ENCODE measurements at regions not wholly inside any gene's neighbourhood (a gene's known extent, or its start where the extent isn't known, plus 50 kb on each side); places are given as distances from the start of the nearest gene placed in this dataset.

DNA sequence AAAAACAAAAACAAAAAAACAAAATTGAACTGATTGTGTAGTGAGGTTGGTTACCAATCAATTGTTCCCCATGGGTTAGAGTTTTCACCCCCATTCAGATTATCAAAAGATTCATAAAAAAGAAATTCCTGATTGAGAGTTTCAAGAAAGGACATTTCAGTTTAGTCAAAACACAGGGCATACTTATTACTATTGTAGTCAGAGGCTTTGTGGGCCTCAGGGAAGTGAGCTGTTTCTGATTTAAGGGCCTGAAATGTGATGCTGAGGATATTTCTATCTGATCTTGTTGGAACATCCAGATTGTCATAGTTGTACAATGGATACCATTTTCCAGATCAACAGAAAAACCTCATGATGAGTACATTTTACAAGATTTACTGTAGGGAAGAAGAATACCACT lies 368.1 kb upstream of the NETO1 start:
- DNase-seq (ENCODE audit: low spot score) (no peak), ATAC-seq (ENCODE audit: low FRiP score) (no peak)
- TF ChIP-seq, protein P1, sequence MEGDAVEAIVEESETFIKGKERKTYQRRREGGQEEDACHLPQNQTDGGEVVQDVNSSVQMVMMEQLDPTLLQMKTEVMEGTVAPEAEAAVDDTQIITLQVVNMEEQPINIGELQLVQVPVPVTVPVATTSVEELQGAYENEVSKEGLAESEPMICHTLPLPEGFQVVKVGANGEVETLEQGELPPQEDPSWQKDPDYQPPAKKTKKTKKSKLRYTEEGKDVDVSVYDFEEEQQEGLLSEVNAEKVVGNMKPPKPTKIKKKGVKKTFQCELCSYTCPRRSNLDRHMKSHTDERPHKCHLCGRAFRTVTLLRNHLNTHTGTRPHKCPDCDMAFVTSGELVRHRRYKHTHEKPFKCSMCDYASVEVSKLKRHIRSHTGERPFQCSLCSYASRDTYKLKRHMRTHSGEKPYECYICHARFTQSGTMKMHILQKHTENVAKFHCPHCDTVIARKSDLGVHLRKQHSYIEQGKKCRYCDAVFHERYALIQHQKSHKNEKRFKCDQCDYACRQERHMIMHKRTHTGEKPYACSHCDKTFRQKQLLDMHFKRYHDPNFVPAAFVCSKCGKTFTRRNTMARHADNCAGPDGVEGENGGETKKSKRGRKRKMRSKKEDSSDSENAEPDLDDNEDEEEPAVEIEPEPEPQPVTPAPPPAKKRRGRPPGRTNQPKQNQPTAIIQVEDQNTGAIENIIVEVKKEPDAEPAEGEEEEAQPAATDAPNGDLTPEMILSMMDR (IDR thresholded peaks at IDR 0.05) = no peak

DNA sequence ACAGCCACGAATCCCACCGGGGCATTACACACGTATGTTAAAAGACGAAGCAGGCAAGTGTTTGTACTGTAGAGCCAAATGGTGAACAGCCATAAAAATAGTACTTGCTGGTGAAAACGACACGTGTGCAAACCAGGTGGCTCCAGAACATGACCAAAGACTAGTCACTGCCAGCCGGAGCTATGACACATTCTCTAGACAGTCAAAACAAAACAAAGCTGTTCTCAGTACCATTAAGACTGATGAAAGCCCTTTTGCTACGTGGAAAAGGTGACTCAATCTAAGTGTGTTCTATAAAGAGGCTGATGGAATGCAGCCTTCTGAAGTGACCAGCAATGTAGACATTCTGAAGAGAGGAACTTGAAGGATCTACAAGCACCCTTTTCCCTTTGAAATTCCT lies 367.7 kb upstream of the NETO1 start:
- no peak for ATAC-seq (ENCODE audit: low FRiP score)

DNA sequence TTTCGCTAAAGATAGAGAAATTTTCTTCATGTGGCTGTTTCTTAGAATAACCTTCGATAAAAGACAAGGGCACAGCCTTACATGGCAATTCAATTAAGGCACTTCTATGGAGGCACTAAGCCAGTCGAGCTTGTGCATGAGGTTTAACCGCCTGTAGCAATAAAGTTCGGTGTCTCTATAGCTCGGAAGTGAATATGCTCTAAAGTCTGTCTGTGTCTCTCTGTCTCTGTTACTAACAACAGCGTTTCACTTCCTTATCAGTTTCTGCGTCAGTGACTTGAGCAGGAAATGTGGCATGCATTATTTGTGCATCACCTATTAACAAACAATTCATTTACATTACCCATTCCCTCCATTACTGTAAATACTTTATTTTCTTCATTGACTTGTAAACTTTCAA lies 365.1 kb upstream of the NETO1 start:
- ATAC-seq (ENCODE audit: low FRiP score) = no peak

More for the DNA sequence above, 367.7 kb upstream of the NETO1 start:
- TF ChIP-seq, protein P1 (IDR thresholded peaks at IDR 0.05) = no peak
- DNase-seq (ENCODE audit: low spot score) = no peak

DNA sequence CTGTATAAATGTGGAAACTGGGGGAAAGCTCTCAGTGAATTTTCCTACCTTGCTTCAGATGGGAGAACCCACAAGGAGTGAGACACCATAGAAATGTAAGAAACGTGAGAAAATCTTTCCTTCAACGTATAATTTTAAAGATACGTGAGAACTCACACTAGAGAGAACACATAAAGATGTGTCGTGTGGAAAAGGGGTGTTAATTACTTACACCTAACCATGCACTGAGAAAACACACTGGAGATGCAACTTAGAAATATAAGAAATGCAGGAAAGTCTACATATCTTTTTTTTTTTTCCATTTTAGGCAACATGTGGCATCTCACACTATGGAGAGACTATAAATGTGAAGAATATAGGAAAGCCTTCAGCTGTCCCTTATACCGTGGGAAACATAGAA lies 352.9 kb upstream of the NETO1 start:
- DNase-seq (ENCODE audit: low spot score) (no peak), ATAC-seq (ENCODE audit: low FRiP score) (no peak)
- TF ChIP-seq, protein P1 (IDR thresholded peaks at IDR 0.05) = no peak

More for the DNA sequence above, 365.1 kb upstream of the NETO1 start:
- DNase-seq (ENCODE audit: low spot score) = no peak
- TF ChIP-seq, protein P1 (IDR thresholded peaks at IDR 0.05) = no peak

DNA sequence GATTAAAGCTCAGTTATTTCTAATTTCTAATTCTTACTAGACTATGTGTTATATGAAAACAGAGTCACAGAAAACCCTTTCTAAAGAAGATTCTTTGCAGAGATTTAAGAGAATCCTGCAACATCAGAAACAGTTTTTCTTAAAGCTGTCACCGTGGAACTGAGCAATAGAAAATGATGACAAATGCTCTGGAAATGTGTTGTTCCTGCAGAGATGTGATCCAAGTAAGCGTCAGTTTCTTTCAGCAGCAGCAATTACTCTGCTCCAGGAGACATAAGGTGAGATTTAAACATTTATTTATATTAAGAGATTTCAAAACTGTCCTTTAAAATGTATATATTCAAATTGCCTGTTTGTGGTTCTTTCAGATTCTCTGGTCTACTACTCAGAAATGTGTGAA lies 350.5 kb upstream of the NETO1 start:
- ATAC-seq (ENCODE audit: low FRiP score) (no peak), DNase-seq (ENCODE audit: low spot score) (no peak)
- TF ChIP-seq, protein P1 (IDR thresholded peaks at IDR 0.05) = no peak

DNA sequence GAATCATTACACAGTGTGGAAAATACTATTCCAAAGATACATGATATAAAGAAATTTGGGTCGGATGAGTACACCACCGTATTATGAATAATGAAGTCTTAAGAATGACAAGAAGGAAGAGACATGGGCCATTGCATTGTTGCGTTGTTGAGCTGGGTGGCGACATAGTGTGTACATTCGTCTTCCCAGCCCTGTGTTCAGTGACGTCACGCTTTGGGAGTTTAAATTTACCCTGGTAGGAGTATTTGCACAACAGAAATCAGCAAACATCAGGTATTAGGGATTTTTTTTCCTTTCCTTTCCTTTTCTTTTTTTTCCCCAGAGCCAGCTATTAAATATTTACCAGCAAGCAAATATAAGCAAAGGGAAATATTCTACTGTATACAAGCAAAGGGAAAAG lies 347.2 kb upstream of the NETO1 start:
- TF ChIP-seq, protein P1 (IDR thresholded peaks at IDR 0.05) = no peak
- ATAC-seq (ENCODE audit: low FRiP score) (no peak), DNase-seq (ENCODE audit: low spot score) (no peak)

DNA sequence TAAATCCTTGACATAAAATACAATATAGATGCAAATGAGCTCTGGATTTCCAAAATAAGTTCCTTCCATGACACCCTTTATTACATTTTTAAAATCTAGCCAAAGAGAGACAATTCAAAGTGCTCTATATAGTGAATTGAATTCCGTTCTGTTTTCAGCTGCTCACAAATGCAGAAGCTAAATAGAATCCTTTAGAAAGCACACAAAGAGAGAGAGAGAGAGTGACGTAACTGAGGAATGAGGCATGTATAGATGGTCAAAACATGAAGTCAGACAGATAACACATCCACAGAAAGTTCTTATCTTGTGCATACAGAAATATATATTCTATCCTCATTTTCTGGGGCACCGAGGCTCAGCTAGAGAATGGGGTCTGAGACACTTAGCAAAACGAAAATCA lies 344.7 kb upstream of the NETO1 start:
- TF ChIP-seq, protein P1 (IDR thresholded peaks at IDR 0.05) = no peak
- ATAC-seq (ENCODE audit: low FRiP score) = no peak

More for the DNA sequence above, 344.7 kb upstream of the NETO1 start:
- no peak for DNase-seq (ENCODE audit: low spot score)

Data from omental fat pad (tissue), 3 donors.